ENCODE measurements at regions not wholly inside any gene's neighbourhood (a gene's known extent, or its start where the extent isn't known, plus 50 kb on each side); places are given as distances from the start of the nearest gene placed in this dataset.

GRCh38 chr4:27398631-27399310, 538.1 kb downstream of the STIM2 start:
- H3K4me1 ChIP-seq, result no peaks in the 10 kb centered on the region
- H3K4me3 ChIP-seq, result no peak overlapping the region
- H3K9me3 ChIP-seq, result no peaks in the 10 kb centered on the region
- WGBS, 2 donors, result 83 to 86% methylated on average over 7 of the region's 7 CpGs
- no peaks in the 10 kb centered on the region for H3K27me3 ChIP-seq
- no peak overlapping the region for H3K27ac ChIP-seq
- DNase-seq, result no peak
- TF ChIP-seq EP300 (IDR thresholded peaks at IDR 0.05) (no peak), POLR2A (IDR thresholded peaks at IDR 0.05) (no peak), POLR2AphosphoS5 (IDR thresholded peaks at IDR 0.05) (no peak)
- TF ChIP-seq, protein P1, sequence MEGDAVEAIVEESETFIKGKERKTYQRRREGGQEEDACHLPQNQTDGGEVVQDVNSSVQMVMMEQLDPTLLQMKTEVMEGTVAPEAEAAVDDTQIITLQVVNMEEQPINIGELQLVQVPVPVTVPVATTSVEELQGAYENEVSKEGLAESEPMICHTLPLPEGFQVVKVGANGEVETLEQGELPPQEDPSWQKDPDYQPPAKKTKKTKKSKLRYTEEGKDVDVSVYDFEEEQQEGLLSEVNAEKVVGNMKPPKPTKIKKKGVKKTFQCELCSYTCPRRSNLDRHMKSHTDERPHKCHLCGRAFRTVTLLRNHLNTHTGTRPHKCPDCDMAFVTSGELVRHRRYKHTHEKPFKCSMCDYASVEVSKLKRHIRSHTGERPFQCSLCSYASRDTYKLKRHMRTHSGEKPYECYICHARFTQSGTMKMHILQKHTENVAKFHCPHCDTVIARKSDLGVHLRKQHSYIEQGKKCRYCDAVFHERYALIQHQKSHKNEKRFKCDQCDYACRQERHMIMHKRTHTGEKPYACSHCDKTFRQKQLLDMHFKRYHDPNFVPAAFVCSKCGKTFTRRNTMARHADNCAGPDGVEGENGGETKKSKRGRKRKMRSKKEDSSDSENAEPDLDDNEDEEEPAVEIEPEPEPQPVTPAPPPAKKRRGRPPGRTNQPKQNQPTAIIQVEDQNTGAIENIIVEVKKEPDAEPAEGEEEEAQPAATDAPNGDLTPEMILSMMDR (IDR thresholded peaks at IDR 0.05), result no peak
- ATAC-seq (ENCODE audit: low FRiP score in 2 of 2), result peak in 1 of 2 donors; percentile 88
- no peaks in the 10 kb centered on the region for H3K36me3 ChIP-seq

GRCh38 chr4:27407616-27408015, 547.0 kb downstream of the STIM2 start:
- no peak for ATAC-seq (ENCODE audit: low FRiP score in 2 of 2)
- no peak for DNase-seq
- WGBS, 2 donors, result 81 to 96% methylated on average over 1 of the region's 1 CpG
- Histone ChIP-seq H3K36me3 (no peaks in the 10 kb centered on the region), H3K4me1 (no peaks in the 10 kb centered on the region), H3K27me3 (no peaks in the 10 kb centered on the region), H3K9me3 (peaks cover 0 to 10% (median 3%) of the 10 kb centered on the region in 4 donors), H3K27ac (no peak overlapping the region), H3K4me3 (no peak overlapping the region)
- TF ChIP-seq EP300 (IDR thresholded peaks at IDR 0.05) (no peak), POLR2AphosphoS5 (IDR thresholded peaks at IDR 0.05) (no peak), POLR2A (IDR thresholded peaks at IDR 0.05) (no peak)
- TF ChIP-seq, protein P1 (IDR thresholded peaks at IDR 0.05), result no peak

DNA sequence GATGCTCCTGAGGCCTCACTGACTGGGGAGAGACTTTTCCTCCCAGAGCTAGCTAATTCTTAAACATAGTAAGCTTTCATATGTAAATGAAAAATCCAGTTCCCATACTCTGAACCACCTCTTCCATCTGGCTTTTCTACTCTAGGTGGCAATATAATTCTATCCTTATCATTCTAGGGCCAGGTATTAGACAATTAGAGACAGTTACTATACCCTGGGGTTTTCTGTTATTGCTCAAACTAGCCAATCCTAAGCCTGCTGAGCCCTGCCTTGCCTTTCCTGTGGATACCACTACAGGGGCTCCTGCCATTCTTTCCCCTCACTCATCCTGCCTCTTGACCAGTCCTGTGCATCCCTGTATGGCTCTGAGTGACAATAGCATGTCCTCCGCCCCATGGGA, 552.0 kb downstream of the STIM2 start:
- Histone ChIP-seq H3K4me3 (no peak overlapping the region), H3K4me1 (no peaks in the 10 kb centered on the region), H3K27ac (no peak overlapping the region), H3K9me3 (peaks cover 0 to 15% (median 0%) of the 10 kb centered on the region in 4 donors), H3K27me3 (no peaks in the 10 kb centered on the region), H3K36me3 (no peaks in the 10 kb centered on the region)
- TF ChIP-seq POLR2A (IDR thresholded peaks at IDR 0.05) (no peak), EP300 (IDR thresholded peaks at IDR 0.05) (no peak), POLR2AphosphoS5 (IDR thresholded peaks at IDR 0.05) (no peak)
- TF ChIP-seq, protein P1 (IDR thresholded peaks at IDR 0.05), result no peak
- ATAC-seq (ENCODE audit: low FRiP score in 2 of 2) (no peak), DNase-seq (no peak)
- 85 to 94% methylated on average over 1 of the region's 1 CpG for WGBS, 2 donors

DNA sequence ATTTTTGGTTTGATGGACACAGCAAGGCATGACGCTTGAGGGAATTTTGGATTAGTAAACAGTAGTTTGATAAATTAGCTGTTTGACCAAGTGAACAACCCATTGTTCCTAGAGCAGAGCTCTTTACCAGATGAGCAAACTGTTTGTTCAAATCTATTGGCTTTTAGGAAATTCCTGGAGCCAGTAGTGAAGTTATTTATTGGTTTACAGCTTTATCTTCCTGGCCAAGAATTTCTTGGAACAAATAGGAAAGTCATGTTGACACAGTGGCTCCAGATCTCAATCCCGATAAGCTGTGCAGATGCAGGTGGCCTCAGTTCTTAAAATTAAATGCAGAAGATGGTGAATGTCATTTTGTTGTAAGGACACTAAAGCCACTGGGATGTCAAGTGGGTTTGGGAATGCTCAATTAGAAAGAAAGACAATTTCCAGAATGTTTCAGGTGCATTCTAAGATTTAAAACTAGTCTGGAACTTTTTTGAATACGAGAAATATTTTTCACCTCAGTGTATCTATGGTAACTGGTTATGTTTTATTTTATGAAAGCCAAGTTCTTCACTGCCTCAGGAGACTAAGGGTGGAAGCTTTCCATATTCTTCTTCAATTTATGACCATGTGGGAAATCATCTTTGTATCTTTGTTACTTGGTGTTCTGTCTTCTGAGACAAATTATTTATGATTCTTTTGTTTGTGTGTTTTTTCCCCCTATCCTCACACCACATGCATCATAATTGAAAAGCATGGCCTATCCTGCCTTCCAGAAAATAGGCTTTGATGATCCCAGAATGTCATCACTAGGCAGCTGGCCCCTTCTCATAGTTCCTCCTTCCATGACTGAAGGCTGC, 554.5 kb downstream of the STIM2 start:
- no peak for TF ChIP-seq POLR2A (IDR thresholded peaks at IDR 0.05)
- TF ChIP-seq POLR2AphosphoS5 (IDR thresholded peaks at IDR 0.05), result no peak
- ATAC-seq (ENCODE audit: low FRiP score in 2 of 2) (peak in 1 of 2 donors; percentile 69), DNase-seq (no peak)
- no peak overlapping the region for H3K4me3 ChIP-seq
- no peaks in the 10 kb centered on the region for H3K4me1 ChIP-seq
- H3K36me3 ChIP-seq, result no peaks in the 10 kb centered on the region
- WGBS, 2 donors, result 43 to 45% methylated on average over 3 of the region's 3 CpGs
- H3K27ac ChIP-seq, result no peak overlapping the region
- no peaks in the 10 kb centered on the region for H3K27me3 ChIP-seq
- H3K9me3 ChIP-seq, result peaks cover 0 to 15% (median 0%) of the 10 kb centered on the region in 4 donors

DNA sequence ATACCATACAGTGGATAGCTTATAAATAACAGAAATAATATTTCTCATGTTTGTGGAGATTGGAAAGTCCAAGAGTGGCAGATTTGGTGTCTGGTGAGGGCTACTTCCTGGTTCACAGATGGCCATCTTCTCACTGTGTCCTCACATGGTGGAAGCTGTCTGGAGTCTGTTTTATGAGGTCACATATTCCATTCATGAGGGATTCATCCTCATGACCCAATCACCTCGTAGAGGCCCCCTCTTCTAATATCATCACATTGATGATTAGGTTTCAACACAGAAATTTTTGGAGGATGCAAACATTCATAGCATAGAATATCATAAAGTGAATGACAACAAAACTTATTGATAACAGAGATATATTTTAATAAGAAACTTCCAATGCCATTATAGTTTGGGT, 568.0 kb downstream of the STIM2 start:
- H3K4me1 ChIP-seq, result no peaks in the 10 kb centered on the region
- no peaks in the 10 kb centered on the region for H3K9me3 ChIP-seq
- H3K4me3 ChIP-seq, result no peak overlapping the region
- WGBS, 2 donors, result 56 to 72% methylated on average over 1 of the region's 1 CpG
- DNase-seq, result no peak
- TF ChIP-seq POLR2A (IDR thresholded peaks at IDR 0.05) (no peak), EP300 (IDR thresholded peaks at IDR 0.05) (no peak), POLR2AphosphoS5 (IDR thresholded peaks at IDR 0.05) (no peak)
- TF ChIP-seq, protein P1 (IDR thresholded peaks at IDR 0.05), result no peak
- no peak for ATAC-seq (ENCODE audit: low FRiP score in 2 of 2)
- no peak overlapping the region for H3K27ac ChIP-seq
- no peaks in the 10 kb centered on the region for H3K36me3 ChIP-seq
- no peaks in the 10 kb centered on the region for H3K27me3 ChIP-seq
